ENCODE measurements at regions not wholly inside any gene's neighbourhood (a gene's known extent, or its start where the extent isn't known, plus 50 kb on each side); places are given as distances from the start of the nearest gene placed in this dataset.

DNA sequence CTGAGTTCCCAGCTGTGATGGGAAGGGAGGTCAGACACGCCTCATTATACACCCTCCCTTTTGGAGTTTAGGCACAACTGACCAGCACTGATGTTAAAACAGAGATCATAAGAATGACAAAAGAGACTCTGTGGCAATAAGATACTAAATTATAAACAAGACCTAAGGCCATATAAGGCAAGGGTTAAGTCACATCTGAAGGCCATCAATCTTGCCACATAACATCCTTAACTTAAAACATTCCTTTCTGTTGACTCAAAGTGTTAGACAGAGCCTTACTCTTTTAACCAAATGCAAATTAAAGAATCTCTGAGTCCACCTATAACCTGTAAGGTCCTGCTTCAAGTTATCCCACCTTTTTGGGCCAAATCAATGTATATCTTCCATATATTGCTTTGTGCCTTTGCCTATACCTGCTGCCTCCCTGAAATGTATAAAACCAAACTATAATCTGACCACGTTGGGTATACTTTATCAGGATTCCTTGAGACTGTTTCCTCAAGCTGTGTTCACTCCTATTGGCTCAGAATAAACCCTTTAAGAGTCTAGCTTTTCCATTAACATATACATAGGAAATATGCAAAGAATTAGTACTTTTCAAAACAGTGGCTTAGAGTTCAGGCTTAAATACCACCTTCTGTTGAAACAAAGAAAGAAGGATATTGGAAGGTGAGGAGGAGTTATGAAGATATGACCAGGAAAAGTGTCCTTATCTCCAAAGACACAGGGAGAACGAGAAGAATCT lies 214.4 kb upstream of the PPP1R2C start:
- TF ChIP-seq, protein P1, sequence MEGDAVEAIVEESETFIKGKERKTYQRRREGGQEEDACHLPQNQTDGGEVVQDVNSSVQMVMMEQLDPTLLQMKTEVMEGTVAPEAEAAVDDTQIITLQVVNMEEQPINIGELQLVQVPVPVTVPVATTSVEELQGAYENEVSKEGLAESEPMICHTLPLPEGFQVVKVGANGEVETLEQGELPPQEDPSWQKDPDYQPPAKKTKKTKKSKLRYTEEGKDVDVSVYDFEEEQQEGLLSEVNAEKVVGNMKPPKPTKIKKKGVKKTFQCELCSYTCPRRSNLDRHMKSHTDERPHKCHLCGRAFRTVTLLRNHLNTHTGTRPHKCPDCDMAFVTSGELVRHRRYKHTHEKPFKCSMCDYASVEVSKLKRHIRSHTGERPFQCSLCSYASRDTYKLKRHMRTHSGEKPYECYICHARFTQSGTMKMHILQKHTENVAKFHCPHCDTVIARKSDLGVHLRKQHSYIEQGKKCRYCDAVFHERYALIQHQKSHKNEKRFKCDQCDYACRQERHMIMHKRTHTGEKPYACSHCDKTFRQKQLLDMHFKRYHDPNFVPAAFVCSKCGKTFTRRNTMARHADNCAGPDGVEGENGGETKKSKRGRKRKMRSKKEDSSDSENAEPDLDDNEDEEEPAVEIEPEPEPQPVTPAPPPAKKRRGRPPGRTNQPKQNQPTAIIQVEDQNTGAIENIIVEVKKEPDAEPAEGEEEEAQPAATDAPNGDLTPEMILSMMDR (IDR thresholded peaks at IDR 0.05; ENCODE audit: low read depth, low read length) = no peak
- DNase-seq (ENCODE audit: extremely low read depth, low read depth) = no peak

DNA sequence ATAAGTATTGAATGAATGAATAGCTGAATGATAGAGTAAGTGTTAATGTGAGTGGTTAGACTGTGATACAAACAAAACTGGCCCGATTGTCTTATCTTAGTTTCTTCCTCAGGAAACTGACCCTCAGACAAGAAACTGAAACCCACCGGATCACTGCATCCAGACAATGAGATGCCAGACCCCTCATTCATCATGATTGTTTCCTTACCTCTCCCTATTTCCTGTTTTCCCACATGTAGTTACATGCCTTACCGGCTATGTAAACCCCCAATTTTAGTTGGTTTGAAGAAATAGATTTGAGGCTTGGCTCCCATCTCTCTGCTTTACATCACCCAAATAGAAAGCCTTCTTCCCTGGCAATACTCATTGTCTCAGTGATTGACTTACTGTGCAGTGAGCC lies 218.9 kb upstream of the PPP1R2C start:
- TF ChIP-seq, protein P1 (IDR thresholded peaks at IDR 0.05; ENCODE audit: low read depth, low read length) = no peak
- no peak for DNase-seq (ENCODE audit: extremely low read depth, low read depth)

DNA sequence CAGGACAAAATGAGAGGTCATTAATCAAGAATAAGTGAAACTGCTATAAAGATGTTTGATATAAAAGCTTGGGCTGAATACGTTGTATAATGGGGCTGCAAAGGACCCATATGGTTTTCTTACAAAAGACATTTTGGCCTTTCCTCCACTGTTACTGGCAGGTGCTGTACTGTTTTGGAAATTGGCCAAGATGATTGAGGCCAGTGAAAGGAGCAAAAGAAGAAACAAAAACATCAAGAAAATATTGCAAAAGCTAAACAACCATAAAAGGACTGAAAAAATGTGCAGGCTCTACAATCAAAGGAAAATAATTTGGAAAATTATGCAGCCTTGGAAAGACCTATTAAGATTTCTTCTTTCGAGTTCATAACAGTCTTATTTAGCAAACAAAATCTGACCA lies 222.2 kb upstream of the PPP1R2C start:
- TF ChIP-seq, protein P1 (IDR thresholded peaks at IDR 0.05; ENCODE audit: low read depth, low read length) = no peak
- DNase-seq (ENCODE audit: extremely low read depth, low read depth) = no peak

DNA sequence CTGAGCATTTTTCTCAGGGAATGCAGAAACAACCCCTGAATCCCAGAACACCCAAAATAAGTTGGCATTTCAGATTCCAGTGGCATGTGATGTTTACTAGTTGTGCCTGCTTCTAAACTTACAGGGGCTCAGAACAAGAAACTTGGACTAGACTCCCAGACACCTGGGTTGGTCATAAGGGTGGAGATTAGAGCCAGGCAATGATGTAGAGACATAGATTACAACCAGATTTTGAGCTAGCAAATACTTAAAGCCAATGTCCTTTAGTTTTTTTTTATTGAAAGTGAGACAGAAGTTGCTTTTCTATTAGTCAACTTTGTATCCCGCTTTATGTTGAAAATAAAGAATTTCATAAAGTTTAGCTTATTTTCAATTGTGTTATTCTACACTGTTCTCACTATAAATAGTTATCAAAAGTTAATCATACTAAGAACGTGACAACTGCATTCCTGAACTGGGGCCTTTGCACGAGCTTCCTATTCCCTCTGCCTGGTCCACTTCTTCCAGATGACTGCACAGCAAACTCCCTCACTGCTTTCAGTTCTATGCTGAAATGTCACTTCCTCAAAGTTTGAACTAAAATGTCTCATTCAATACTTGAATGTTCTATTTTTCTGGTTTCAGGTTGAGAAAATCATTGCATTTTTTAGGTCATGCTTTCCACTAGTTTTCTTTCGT lies 224.7 kb upstream of the PPP1R2C start:
- TF ChIP-seq, protein P1 (IDR thresholded peaks at IDR 0.05; ENCODE audit: low read depth, low read length) = no peak
- DNase-seq (ENCODE audit: extremely low read depth, low read depth) = no peak

DNA sequence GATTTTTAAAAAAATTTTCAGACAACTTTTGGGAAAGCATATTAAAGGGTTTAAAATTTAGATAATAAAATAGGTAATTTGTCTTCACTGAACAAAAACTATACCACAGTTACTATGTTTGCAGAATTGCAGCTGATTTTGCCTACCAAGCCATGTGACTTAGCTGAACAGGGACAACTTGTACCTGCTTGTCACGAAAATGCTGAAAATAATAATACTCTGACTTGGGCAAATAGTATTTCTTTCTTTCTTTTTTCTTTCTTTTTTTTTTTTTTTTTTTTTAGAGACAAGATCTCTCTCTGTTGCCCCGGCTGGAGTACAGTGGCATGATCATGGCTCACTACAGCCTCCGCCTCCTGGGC lies 225.2 kb upstream of the PPP1R2C start:
- no peak for DNase-seq (ENCODE audit: extremely low read depth, low read depth)
- TF ChIP-seq, protein P1 (IDR thresholded peaks at IDR 0.05; ENCODE audit: low read depth, low read length) = no peak

DNA sequence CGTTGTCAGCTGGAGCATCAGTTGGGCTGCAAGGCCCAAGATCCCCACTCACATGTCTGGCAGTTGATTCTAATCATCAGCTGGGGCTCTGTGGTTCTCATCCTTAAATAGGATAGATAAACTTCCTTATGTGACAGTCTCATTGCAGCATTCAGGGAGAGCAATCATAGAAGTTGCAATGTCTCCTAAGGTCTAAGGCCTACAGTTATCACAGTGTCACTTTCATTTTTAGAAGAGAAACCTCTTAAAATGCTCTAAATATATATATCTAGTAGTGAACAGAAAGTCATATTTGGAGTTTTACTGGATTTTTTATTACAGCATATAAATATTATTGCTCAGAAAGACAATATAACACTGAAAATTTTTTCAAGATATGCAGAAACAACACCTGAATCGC lies 226.0 kb upstream of the PPP1R2C start:
- TF ChIP-seq, protein P1 (IDR thresholded peaks at IDR 0.05; ENCODE audit: low read depth, low read length) = no peak
- DNase-seq (ENCODE audit: extremely low read depth, low read depth) = no peak

DNA sequence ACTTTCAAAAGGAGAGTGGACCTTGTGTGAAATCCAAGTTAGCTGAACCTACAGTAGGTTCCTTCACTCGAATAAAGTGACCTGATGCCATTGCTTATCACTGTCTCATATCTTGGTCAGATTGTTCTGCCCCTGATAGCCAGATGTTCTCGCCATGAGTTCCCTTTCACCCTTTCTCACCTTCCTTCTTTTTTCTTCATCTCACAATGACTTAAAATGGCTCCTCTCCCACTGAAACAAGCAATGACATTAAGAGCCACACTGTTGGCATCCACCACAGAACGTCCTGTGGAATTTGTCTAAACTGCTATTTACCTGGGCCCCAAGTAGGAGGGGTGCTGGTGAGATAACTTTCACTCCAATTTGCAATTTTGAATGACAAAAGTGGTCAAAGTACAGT lies 227.6 kb upstream of the PPP1R2C start:
- no peak for DNase-seq (ENCODE audit: extremely low read depth, low read depth)
- TF ChIP-seq, protein P1 (IDR thresholded peaks at IDR 0.05; ENCODE audit: low read depth, low read length) = no peak

All from AG09319 (cell line).